ENCODE measurements at regions not wholly inside any gene's neighbourhood (a gene's known extent, or its start where the extent isn't known, plus 50 kb on each side); places are given as distances from the start of the nearest gene placed in this dataset.

GRCh38 chr4:65791111-65791811 is 121.0 kb upstream of the EPHA5 start:
- TF ChIP-seq CTCF (IDR thresholded peaks at IDR 0.05), result no peak
- TF ChIP-seq POLR2A (IDR thresholded peaks at IDR 0.05), result no peak

Measured in uterus (tissue), 2 donors.